ENCODE measurements at regions not wholly inside any gene's neighbourhood (a gene's known extent, or its start where the extent isn't known, plus 50 kb on each side); places are given as distances from the start of the nearest gene placed in this dataset.

GRCh38 chr6:85172161-85172560 lies 277.7 kb upstream of the NT5E start:
- Mint-ChIP-seq H3K4me3 (no peak overlapping the region), H3K4me1 (no peaks in the 10 kb centered on the region), H3K27ac (no peak overlapping the region), H3K27me3 (ENCODE audit: low read depth in 3 of 3) (no peaks in the 10 kb centered on the region), H3K36me3 (no peaks in the 10 kb centered on the region), H3K9me3 (peaks cover 0 to 8% (median 4%) of the 10 kb centered on the region in 7 donors)
- intact Hi-C loops (cut with micrococcal nuclease), result no loop called here
- no peak for TF ChIP-seq CTCF (IDR thresholded peaks at IDR 0.05)
- no peaks in the 10 kb centered on the region for H4K20me1 ChIP-seq (ENCODE audit: insufficient read depth, low read length)
- H3K4me3 ChIP-seq (replicated peaks in 1 of 3; ENCODE audit: low read depth in 2 of 3, low read length in 3 of 3), result no peak overlapping the region
- H2AFZ ChIP-seq (ENCODE audit: insufficient read depth, low read depth, low read length, poor library complexity, severe bottlenecking), result no peak overlapping the region
- H3K4me1 ChIP-seq (ENCODE audit: control insufficient read depth in 1 of 2, insufficient read depth in 2 of 2, low read length in 2 of 2), result no peaks in the 10 kb centered on the region
- no CpG with 5 or more reads among the region's 2 CpGs for WGBS (ENCODE audit: insufficient coverage)
- DNase-seq, result no peak
- H3K27ac ChIP-seq (ENCODE audit: low read depth in 1 of 2, low read length in 2 of 2), result no peak overlapping the region
- no peaks in the 10 kb centered on the region for H3K79me2 ChIP-seq (ENCODE audit: insufficient read depth, low read length)
- H3K4me2 ChIP-seq (replicated peaks; ENCODE audit: extremely low read depth, low read length, poor library complexity, severe bottlenecking), result no peak overlapping the region
- H3K36me3 ChIP-seq (replicated peaks in 1 of 2; ENCODE audit: control insufficient read depth in 1 of 2, insufficient read depth in 2 of 2, low read length in 2 of 2), result no peaks in the 10 kb centered on the region
- H3K27me3 ChIP-seq (ENCODE audit: control insufficient read depth in 2 of 2, insufficient read depth in 2 of 2, low read length in 2 of 2), result no peaks in the 10 kb centered on the region
- H3K9me3 ChIP-seq (replicated peaks in 1 of 2; ENCODE audit: control insufficient read depth in 1 of 2, insufficient read depth in 1 of 2, low read length in 2 of 2), result no peaks in the 10 kb centered on the region
- no peak overlapping the region for H3K9ac ChIP-seq (ENCODE audit: insufficient read depth, low read length, poor library complexity, severe bottlenecking)

- TF ChIP-seq CTCF (IDR thresholded peaks at IDR 0.05), result no peak
Observed at GRCh38 chr6:85169189-85169588, 280.7 kb upstream of the NT5E start.

More at GRCh38 chr6:85169189-85169588, 280.7 kb upstream of the NT5E start:
- intact Hi-C loops (cut with micrococcal nuclease), result no loop called here
- Mint-ChIP-seq H3K27ac (no peak overlapping the region), H3K4me1 (no peaks in the 10 kb centered on the region), H3K36me3 (no peaks in the 10 kb centered on the region), H3K4me3 (no peak overlapping the region), H3K27me3 (ENCODE audit: low read depth in 3 of 3) (peaks cover 0 to 2% (median 0%) of the 10 kb centered on the region in 3 donors), H3K9me3 (peaks cover 0 to 4% (median 2%) of the 10 kb centered on the region in 7 donors)
- DNase-seq, result no peak
- Histone ChIP-seq H3K79me2 (ENCODE audit: insufficient read depth, low read length) (no peaks in the 10 kb centered on the region), H4K20me1 (ENCODE audit: insufficient read depth, low read length) (no peaks in the 10 kb centered on the region), H3K4me1 (ENCODE audit: control insufficient read depth in 1 of 2, insufficient read depth in 2 of 2, low read length in 2 of 2) (no peaks in the 10 kb centered on the region), H3K9me3 (replicated peaks in 1 of 2; ENCODE audit: control insufficient read depth in 1 of 2, insufficient read depth in 1 of 2, low read length in 2 of 2) (no peaks in the 10 kb centered on the region), H3K4me3 (replicated peaks in 1 of 3; ENCODE audit: low read depth in 2 of 3, low read length in 3 of 3) (no peak overlapping the region), H3K9ac (ENCODE audit: insufficient read depth, low read length, poor library complexity, severe bottlenecking) (no peak overlapping the region), H3K36me3 (replicated peaks in 1 of 2; ENCODE audit: control insufficient read depth in 1 of 2, insufficient read depth in 2 of 2, low read length in 2 of 2) (no peaks in the 10 kb centered on the region), H3K27me3 (ENCODE audit: control insufficient read depth in 2 of 2, insufficient read depth in 2 of 2, low read length in 2 of 2) (no peaks in the 10 kb centered on the region), H3K4me2 (replicated peaks; ENCODE audit: extremely low read depth, low read length, poor library complexity, severe bottlenecking) (no peak overlapping the region), H3K27ac (ENCODE audit: low read depth in 1 of 2, low read length in 2 of 2) (no peak overlapping the region), H2AFZ (ENCODE audit: insufficient read depth, low read depth, low read length, poor library complexity, severe bottlenecking) (no peak overlapping the region)
- WGBS (ENCODE audit: insufficient coverage), result no CpG with 5 or more reads among the region's 2 CpGs

Measured in CD14-positive monocyte (primary cell).